Right ventricle myocardium inferior (tissue), 1 donor: ENCODE measurements at regions not wholly inside any gene's neighbourhood (a gene's known extent, or its start where the extent isn't known, plus 50 kb on each side); places are given as distances from the start of the nearest gene placed in this dataset.
A peak's percentile ranks its signal among the peaks of the same experiment; 100 is the strongest.

Experiments
- ATAC-seq: fragments of 200-7000 bp; cut with Tn5 transposase; one replicate; pipeline ENCODE4 v1.9.1; 2020; ENCODE audit warnings: mild to moderate bottlenecking, moderate library complexity
- DNase-seq: peaks from one replicate; pipeline ENCODE4 v3.0.0; 2021; ENCODE audit errors: missing footprints
- intact Hi-C: fragments of 100-400 bp; cut with DNase I; formaldehyde crosslinking; loops from one replicate; pipeline ENCODE4 v1.11.0; 2022
- donor health status: DM: no; HTN: yes; CAD: no; lungs with severe emphysema.

- intact Hi-C loops: no loop called here
- peak; percentile 87 for ATAC-seq
- DNase-seq: no peak
Observed at GRCh38 chr11:123308077-123308476, 113.0 kb upstream of the CLMP start.

GRCh38 chr11:123307276-123307675 lies 112.2 kb upstream of the CLMP start:
- intact Hi-C loops: loop anchor here (1.0 kb wide), 1 partner anchor 101 kb away; no protein-coding TSS in a partner anchor
- DNase-seq (no peak), ATAC-seq (peak; percentile 4)

GRCh38 chr11:123306531-123306930 lies 111.5 kb upstream of the CLMP start:
- intact Hi-C loops: no loop called here
- DNase-seq (no peak), ATAC-seq (no peak)

GRCh38 chr11:123305601-123306375 lies 110.7 kb upstream of the CLMP start:
- ATAC-seq (no peak), DNase-seq (no peak)
- intact Hi-C loops: no loop called here

- intact Hi-C loops: no loop called here
- ATAC-seq (no peak), DNase-seq (no peak)
Observed at GRCh38 chr11:123304828-123305466, 109.9 kb upstream of the CLMP start.

- DNase-seq (no peak), ATAC-seq (no peak)
- intact Hi-C loops: loop anchor here (2.0 kb wide), 2 partner anchors 103 to 175 kb away; no protein-coding TSS in a partner anchor
Observed at GRCh38 chr11:123303924-123304323, 108.9 kb upstream of the CLMP start.

GRCh38 chr11:123302751-123303195 lies 107.7 kb upstream of the CLMP start:
- ATAC-seq (no peak), DNase-seq (no peak)
- intact Hi-C loops: loop anchor here (1.0 to 2.0 kb wide), 3 partner anchors 56 to 176 kb away; no protein-coding TSS in a partner anchor

GRCh38 chr11:123301696-123302400 lies 106.8 kb upstream of the CLMP start:
- intact Hi-C loops: loop anchor here (1.0 to 2.0 kb wide), 3 partner anchors 56 to 177 kb away; no protein-coding TSS in a partner anchor
- ATAC-seq (peak; percentile 84), DNase-seq (peak; percentile 82)

- DNase-seq: no peak
- intact Hi-C loops: no loop called here
- ATAC-seq: no peak
Observed at GRCh38 chr11:123301013-123301591, 106.1 kb upstream of the CLMP start.

GRCh38 chr11:123299721-123300120 lies 104.7 kb upstream of the CLMP start:
- ATAC-seq (peak; percentile 63), DNase-seq (no peak)
- intact Hi-C loops: no loop called here

- ATAC-seq (no peak), DNase-seq (no peak)
- intact Hi-C loops: no loop called here
Observed at GRCh38 chr11:123298488-123299447, 103.7 kb upstream of the CLMP start.

GRCh38 chr11:123292647-123293046 lies 97.6 kb upstream of the CLMP start:
- ATAC-seq (no peak), DNase-seq (no peak)
- intact Hi-C loops: no loop called here

- intact Hi-C loops: no loop called here
- no peak for ATAC-seq
- no peak for DNase-seq
Observed at GRCh38 chr11:123291201-123291869, 96.3 kb upstream of the CLMP start.

- intact Hi-C loops: no loop called here
Observed at GRCh38 chr11:123286761-123287160, 91.7 kb upstream of the CLMP start.

GRCh38 chr11:123286255-123286654 lies 91.2 kb upstream of the CLMP start:
- ATAC-seq (no peak), DNase-seq (no peak)
- intact Hi-C loops: no loop called here

More at GRCh38 chr11:123286761-123287160, 91.7 kb upstream of the CLMP start:
- DNase-seq (no peak), ATAC-seq (no peak)

- no peak for DNase-seq
- intact Hi-C loops: no loop called here
- ATAC-seq: no peak
Observed at GRCh38 chr11:123284454-123284853, 89.4 kb upstream of the CLMP start.

- no peak for DNase-seq
- intact Hi-C loops: no loop called here
- no peak for ATAC-seq
Observed at GRCh38 chr11:123282597-123282996, 87.5 kb upstream of the CLMP start.

- DNase-seq (no peak), ATAC-seq (no peak)
- intact Hi-C loops: no loop called here
Observed at GRCh38 chr11:123273616-123274015, 78.6 kb upstream of the CLMP start.
